Astrocyte (in vitro differentiated cells and primary cell): ENCODE measurements at regions not wholly inside any gene's neighbourhood (a gene's known extent, or its start where the extent isn't known, plus 50 kb on each side); places are given as distances from the start of the nearest gene placed in this dataset.

Source experiments
- CTCF ChIP-seq: IDR thresholded peaks from 2 replicates; pipeline ENCODE4 v1.5.1; 2011; ENCODE audit warnings: low read depth, mild to moderate bottlenecking, inconsistent platforms, low read length, moderate library complexity; ENCODE audit not compliant: insufficient read depth
- EZH2 ChIP-seq: IDR thresholded peaks from 2 replicates; pipeline ENCODE4 v1.6.1; 2012; ENCODE audit warnings: mild to moderate bottlenecking, low read length, inconsistent platforms; ENCODE audit not compliant: insufficient read depth

GRCh38 chr5:2805080-2805479 lies 53.6 kb upstream of the IRX2 start:
- TF ChIP-seq CTCF (no peak), EZH2 (no peak)
